Neuronal stem cell (in vitro differentiated cells): ENCODE measurements at regions not wholly inside any gene's neighbourhood (a gene's known extent, or its start where the extent isn't known, plus 50 kb on each side); places are given as distances from the start of the nearest gene placed in this dataset.

ENCODE experiments used
- DNase-seq: peaks from one replicate; pipeline ENCODE4 v3.0.0-alpha.2; 2013; ENCODE audit warnings: low spot score
- H2AFZ ChIP-seq: one replicate; pipeline ENCODE4 v1.6.1; 2013; ENCODE audit warnings: mild to moderate bottlenecking, low read length, inconsistent platforms
- H2AK5ac ChIP-seq: 2 replicates; pipeline ENCODE4 v1.6.1; 2013; ENCODE audit warnings: low read depth, mild to moderate bottlenecking, inconsistent platforms, low read length, moderate library complexity, mixed read lengths
- H2BK120ac ChIP-seq: 2 replicates; pipeline ENCODE4 v1.6.1; 2013; ENCODE audit warnings: low read depth, mild to moderate bottlenecking, inconsistent platforms, low read length, moderate library complexity, mixed read lengths
- H2BK12ac ChIP-seq: one replicate; pipeline ENCODE4 v1.6.1; 2013; ENCODE audit warnings: low read length, inconsistent platforms
- H2BK15ac ChIP-seq: 2 replicates; pipeline ENCODE4 v1.6.1; 2013; ENCODE audit warnings: mild to moderate bottlenecking, low read length, inconsistent platforms, mixed read lengths
- H2BK5ac ChIP-seq: one replicate; pipeline ENCODE4 v1.6.1; 2013; ENCODE audit warnings: inconsistent platforms, mild to moderate bottlenecking, low read length, moderate library complexity
- H3K14ac ChIP-seq: one replicate; pipeline ENCODE4 v1.6.1; 2013; ENCODE audit warnings: low read length, inconsistent platforms
- H3K18ac ChIP-seq: 2 replicates; pipeline ENCODE4 v1.6.1; 2013; ENCODE audit warnings: low read length, inconsistent platforms
- H3K23ac ChIP-seq: 2 replicates; pipeline ENCODE4 v1.6.1; 2013; ENCODE audit warnings: low read depth, mild to moderate bottlenecking, mixed read lengths, low read length, inconsistent platforms; ENCODE audit not compliant: poor library complexity
- H3K27ac ChIP-seq: replicated peaks from 3 replicates; pipeline ENCODE4 v1.5.1; 2013; ENCODE audit warnings: low read length, inconsistent platforms
- H3K27me3 ChIP-seq, 3 experiments: 2 replicates each; pipeline ENCODE4 v1.6.1; 2013; ENCODE audit warnings: low read length in 3 of 3, mild to moderate bottlenecking in 2 of 3, inconsistent platforms in 1 of 3, low read depth in 1 of 3, mixed read lengths in 1 of 3, moderate library complexity in 1 of 3; ENCODE audit not compliant: control insufficient read depth in 3 of 3, insufficient read depth in 3 of 3
- H3K36me3 ChIP-seq, 2 donors: replicated peaks in 1 of 2; 2 replicates each; pipeline ENCODE4 v1.6.1; 2013; ENCODE audit warnings: low read length in 2 of 2; ENCODE audit not compliant: control insufficient read depth in 2 of 2, insufficient read depth in 2 of 2
- H3K4ac ChIP-seq: 2 replicates; pipeline ENCODE4 v1.6.1; 2013; ENCODE audit warnings: inconsistent platforms, mild to moderate bottlenecking, low read length, moderate library complexity
- H3K4me1 ChIP-seq, 2 donors: 1 replicate in 1 of 2; 2 replicates in 1 of 2; pipeline ENCODE4 v1.6.1; 2013; ENCODE audit warnings: low read length in 2 of 2, low read depth in 1 of 2; ENCODE audit not compliant: control insufficient read depth in 2 of 2, insufficient read depth in 1 of 2
- H3K4me2 ChIP-seq: one replicate; pipeline ENCODE4 v1.6.1; 2013; ENCODE audit warnings: mild to moderate bottlenecking, low read length, inconsistent platforms; ENCODE audit not compliant: insufficient read depth, poor library complexity, severe bottlenecking
- H3K4me3 ChIP-seq, 2 donors: 2 replicates each; pipeline ENCODE4 v1.5.1; 2013; ENCODE audit warnings: low read length in 2 of 2, mild to moderate bottlenecking in 2 of 2, inconsistent platforms in 1 of 2, moderate library complexity in 1 of 2
- H3K79me1 ChIP-seq: one replicate; pipeline ENCODE4 v1.6.1; 2013; ENCODE audit warnings: low read depth, mild to moderate bottlenecking, inconsistent platforms, low read length, moderate library complexity
- H3K9ac ChIP-seq: one replicate; pipeline ENCODE4 v1.6.1; 2013; ENCODE audit warnings: mild to moderate bottlenecking, low read depth, low read length, inconsistent platforms; ENCODE audit not compliant: poor library complexity
- H3K9me3 ChIP-seq, 2 donors: replicated peaks in 1 of 2; 2 replicates each; pipeline versions ENCODE3 to v1.6.1; 2013; ENCODE audit warnings: low read length in 2 of 2, mild to moderate bottlenecking in 2 of 2, inconsistent platforms in 1 of 2, low read depth in 1 of 2, mixed read lengths in 1 of 2, moderate library complexity in 1 of 2; ENCODE audit not compliant: control insufficient read depth in 2 of 2, insufficient read depth in 1 of 2
- H4K8ac ChIP-seq: one replicate; pipeline ENCODE4 v1.6.1; 2013; ENCODE audit warnings: low read depth, mild to moderate bottlenecking, inconsistent platforms, low read length, moderate library complexity
- H4K91ac ChIP-seq: one replicate; pipeline ENCODE4 v1.6.1; 2013; ENCODE audit warnings: low read length, low read depth, mild to moderate bottlenecking, inconsistent platforms; ENCODE audit not compliant: poor library complexity
- WGBS, 2 donors: extraction: QIAGEN DNeasy Blood & Tissue Kit; methylation state at CpG; one replicate each; pipeline ENCODE4 v1.1.7; 2013; ENCODE audit warnings: missing lambda C conversion rate in 2 of 2, mixed read lengths in 1 of 2; ENCODE audit not compliant: insufficient read length in 2 of 2, insufficient replicate concordance in 1 of 2; ENCODE audit errors: extremely low coverage in 2 of 2; 5-methylcytosine and 5-hydroxymethylcytosine counted together

- no CpG with 5 or more reads among the region's 6 CpGs for WGBS, 2 donors
Measured at GRCh38 chr4:54945838-54946237, 179.6 kb downstream of the KDR start.

GRCh38 chr4:54942721-54943120 is 182.7 kb downstream of the KDR start:
- Histone ChIP-seq H2BK5ac (no peak overlapping the region), H3K4ac (no peak overlapping the region), H3K23ac (no peak overlapping the region), H3K9ac (no peak overlapping the region), H3K4me2 (no peak overlapping the region), H3K27ac (no peak overlapping the region), H3K18ac (no peak overlapping the region), H2AFZ (peak overlapping the region; percentile 18), H3K14ac (no peak overlapping the region), H3K9me3 (no peaks in the 10 kb centered on the region), H2BK15ac (no peak overlapping the region), H3K79me1 (no peaks in the 10 kb centered on the region), H4K91ac (no peak overlapping the region), H2AK5ac (no peak overlapping the region), H2BK120ac (no peak overlapping the region), H2BK12ac (no peak overlapping the region), H3K36me3 (no peaks in the 10 kb centered on the region), H4K8ac (no peak overlapping the region), H3K27me3 (no peaks in the 10 kb centered on the region), H3K4me1 (no peaks in the 10 kb centered on the region), H3K4me3 (no peak overlapping the region)
- whole genome bisulfite sequencing, 2 donors: no CpG with 5 or more reads among the region's 4 CpGs
- DNase-seq: no peak

More at GRCh38 chr4:54945838-54946237, 179.6 kb downstream of the KDR start:
- no peak overlapping the region for H2BK120ac ChIP-seq
- no peak overlapping the region for H2AK5ac ChIP-seq
- H3K27me3 ChIP-seq: no peaks in the 10 kb centered on the region
- H3K36me3 ChIP-seq: no peaks in the 10 kb centered on the region
- no peak overlapping the region for H3K4me3 ChIP-seq
- H3K4me2 ChIP-seq: no peak overlapping the region
- no peaks in the 10 kb centered on the region for H3K4me1 ChIP-seq
- H3K23ac ChIP-seq: no peak overlapping the region
- no peak overlapping the region for H3K27ac ChIP-seq
- no peak overlapping the region for H2BK12ac ChIP-seq
- no peak overlapping the region for H3K4ac ChIP-seq
- DNase-seq: no peak
- no peak overlapping the region for H2AFZ ChIP-seq
- H3K18ac ChIP-seq: no peak overlapping the region
- H2BK5ac ChIP-seq: no peak overlapping the region
- H4K91ac ChIP-seq: no peak overlapping the region
- H2BK15ac ChIP-seq: no peak overlapping the region
- no peak overlapping the region for H3K9ac ChIP-seq
- H3K9me3 ChIP-seq: no peaks in the 10 kb centered on the region
- no peaks in the 10 kb centered on the region for H3K79me1 ChIP-seq
- no peak overlapping the region for H3K14ac ChIP-seq
- no peak overlapping the region for H4K8ac ChIP-seq

- Histone ChIP-seq H2BK12ac (no peak overlapping the region), H3K9ac (no peak overlapping the region), H3K4me1 (no peaks in the 10 kb centered on the region), H3K27ac (no peak overlapping the region), H4K8ac (no peak overlapping the region), H3K4me3 (no peak overlapping the region), H2BK120ac (no peak overlapping the region), H3K36me3 (no peaks in the 10 kb centered on the region), H3K14ac (no peak overlapping the region), H2BK15ac (no peak overlapping the region), H2AFZ (peak overlapping the region; percentile 72), H3K4me2 (no peak overlapping the region), H2BK5ac (no peak overlapping the region), H3K23ac (no peak overlapping the region), H3K18ac (no peak overlapping the region), H3K27me3 (no peaks in the 10 kb centered on the region), H3K79me1 (no peaks in the 10 kb centered on the region), H3K9me3 (no peaks in the 10 kb centered on the region), H3K4ac (no peak overlapping the region), H2AK5ac (no peak overlapping the region), H4K91ac (no peak overlapping the region)
- WGBS, 2 donors: no CpG with 5 or more reads among the region's 10 CpGs
- DNase-seq: no peak
Measured at GRCh38 chr4:54941994-54942552, 183.3 kb downstream of the KDR start.

GRCh38 chr4:54940996-54941865 is 184.2 kb downstream of the KDR start:
- Histone ChIP-seq H2AK5ac (no peak overlapping the region), H3K4me2 (no peak overlapping the region), H3K23ac (no peak overlapping the region), H4K8ac (no peak overlapping the region), H3K9me3 (no peaks in the 10 kb centered on the region), H2BK12ac (no peak overlapping the region), H3K27me3 (no peaks in the 10 kb centered on the region), H3K4ac (no peak overlapping the region), H3K14ac (no peak overlapping the region), H3K36me3 (no peaks in the 10 kb centered on the region), H3K27ac (no peak overlapping the region), H2BK15ac (no peak overlapping the region), H2BK120ac (no peak overlapping the region), H2AFZ (peak overlapping the region; percentile 72), H3K4me1 (no peaks in the 10 kb centered on the region), H3K79me1 (no peaks in the 10 kb centered on the region), H3K9ac (no peak overlapping the region), H3K18ac (no peak overlapping the region), H4K91ac (no peak overlapping the region), H3K4me3 (no peak overlapping the region), H2BK5ac (no peak overlapping the region)
- no peak for DNase-seq
- no CpG with 5 or more reads among the region's 7 CpGs for WGBS, 2 donors
